ENCODE measurements at regions not wholly inside any gene's neighbourhood (a gene's known extent, or its start where the extent isn't known, plus 50 kb on each side); places are given as distances from the start of the nearest gene placed in this dataset.

GRCh38 chr6:106005013-106005412 lies 81.1 kb upstream of the PRDM1 start:
- Mint-ChIP-seq H3K4me3 (no peak overlapping the region), H3K9me3 (ENCODE audit: insufficient read depth) (no peaks in the 10 kb centered on the region), H3K27ac (no peak overlapping the region), H3K4me1 (no peaks in the 10 kb centered on the region), H3K27me3 (peaks cover 39% of the 10 kb centered on the region)
- Histone ChIP-seq H2AFZ (ENCODE audit: insufficient read depth, low read depth, low read length, poor library complexity, severe bottlenecking) (no peak overlapping the region), H3K4me1 (ENCODE audit: control insufficient read depth in 2 of 2, insufficient read depth in 2 of 2, low read length in 2 of 2) (no peaks in the 10 kb centered on the region), H3K27ac (ENCODE audit: low read length in 2 of 2) (no peak overlapping the region), H3K9me3 (ENCODE audit: control extremely low read depth in 1 of 3, control insufficient read depth in 2 of 3, insufficient read depth in 1 of 3, low read length in 2 of 3) (no peaks in the 10 kb centered on the region), H3K36me3 (replicated peaks in 1 of 2; ENCODE audit: control extremely low read depth in 1 of 2, control insufficient read depth in 1 of 2, extremely low read depth in 1 of 2, insufficient read depth in 2 of 2, low read length in 1 of 2) (no peaks in the 10 kb centered on the region), H3K27me3 (replicated peaks in 1 of 4; ENCODE audit: control extremely low read depth in 1 of 4, control insufficient read depth in 3 of 4, insufficient read depth in 4 of 4, low read length in 3 of 4) (peaks cover 0 to 16% (median 2%) of the 10 kb centered on the region in 4 experiments), H3K9ac (ENCODE audit: low read length) (no peak overlapping the region), H4K20me1 (ENCODE audit: control insufficient read depth, insufficient read depth, low read length, poor library complexity, severe bottlenecking) (no peaks in the 10 kb centered on the region), H3K4me3 (ENCODE audit: control extremely low read depth in 1 of 5, extremely low read depth in 1 of 5, insufficient read depth in 1 of 5, low read depth in 2 of 5, low read length in 4 of 5) (no peak overlapping the region), H3K4me2 (replicated peaks; ENCODE audit: low read depth, low read length, poor library complexity, severe bottlenecking) (no peak overlapping the region), H3K79me2 (ENCODE audit: control insufficient read depth, insufficient read depth, low read length) (no peaks in the 10 kb centered on the region)
- WGBS (ENCODE audit: insufficient coverage) = no CpG with 5 or more reads among the region's 1 CpG
- ATAC-seq (ENCODE audit: low read depth) = no peak
- POLR2A ChIA-PET = no interaction called here
- CTCF ChIA-PET = interaction anchor here (0.9 kb wide), 1 partner anchor 13 kb away, joined by 3 read pairs; no protein-coding TSS in a partner anchor
- intact Hi-C loops (cut with micrococcal nuclease) = no loop called here
- DNase-seq = no peak
- TF ChIP-seq EZH2 (IDR thresholded peaks at IDR 0.05; ENCODE audit: borderline replicate concordance, insufficient read depth, low read depth, low read length, poor library complexity, severe bottlenecking) (no peak), CTCF (IDR thresholded peaks at IDR 0.05) (no peak)

DNA sequence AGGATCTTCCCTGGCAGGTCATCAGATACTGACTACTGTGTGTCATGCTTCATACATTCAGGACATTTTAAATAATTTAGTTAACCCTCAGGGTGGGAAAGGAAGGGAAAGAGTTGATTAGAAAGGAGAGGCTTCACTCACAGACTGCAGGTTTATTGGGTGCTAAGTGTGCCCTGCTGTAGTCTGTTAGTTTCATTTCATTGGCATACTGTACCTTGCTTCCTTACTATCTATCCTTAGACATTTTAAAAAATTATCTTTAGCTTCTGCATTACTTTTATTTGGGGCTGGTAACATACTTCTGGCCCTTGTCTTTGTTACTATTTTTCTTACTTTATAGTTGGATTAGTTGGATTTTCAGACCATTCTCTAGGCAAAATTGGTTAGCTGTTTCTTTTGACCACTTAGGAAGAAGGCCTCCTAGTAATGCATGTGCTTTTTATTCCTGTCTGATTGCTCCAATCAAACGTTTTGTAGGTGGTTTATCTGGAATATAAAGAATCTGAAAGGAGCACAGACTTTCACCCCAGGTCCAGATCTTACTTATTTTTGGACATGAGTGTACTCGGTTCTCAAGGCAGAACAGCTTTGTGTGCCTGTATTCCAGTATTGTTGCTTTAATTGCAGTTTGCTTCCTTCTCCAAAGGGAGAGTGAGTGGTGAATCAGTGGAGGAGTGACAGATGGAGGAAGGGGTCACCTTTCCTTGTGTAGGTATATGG lies 82.7 kb upstream of the PRDM1 start:
- H4K20me1 ChIP-seq (ENCODE audit: control insufficient read depth, insufficient read depth, low read length, poor library complexity, severe bottlenecking) = no peaks in the 10 kb centered on the region
- H3K4me2 ChIP-seq (replicated peaks; ENCODE audit: low read depth, low read length, poor library complexity, severe bottlenecking) = no peak overlapping the region
- ChIA-PET CTCF (interaction anchor here (1.4 kb wide), 1 partner anchor 9 kb away, joined by 6 read pairs; no protein-coding TSS in a partner anchor), POLR2A (interaction anchor here (0.6 kb wide), 1 partner anchor 16 kb away, joined by 5 read pairs; no protein-coding TSS in a partner anchor)
- H3K4me3 Mint-ChIP-seq = no peak overlapping the region
- H2AFZ ChIP-seq (ENCODE audit: insufficient read depth, low read depth, low read length, poor library complexity, severe bottlenecking) = no peak overlapping the region
- no peak overlapping the region for H3K27ac ChIP-seq (ENCODE audit: low read length in 2 of 2)
- no peak for TF ChIP-seq CTCF (IDR thresholded peaks at IDR 0.05)
- no peak for TF ChIP-seq EZH2 (IDR thresholded peaks at IDR 0.05; ENCODE audit: borderline replicate concordance, insufficient read depth, low read depth, low read length, poor library complexity, severe bottlenecking)
- H3K27me3 Mint-ChIP-seq = peaks cover 43% of the 10 kb centered on the region
- intact Hi-C loops (cut with micrococcal nuclease) = no loop called here
- H3K4me1 ChIP-seq (ENCODE audit: control insufficient read depth in 2 of 2, insufficient read depth in 2 of 2, low read length in 2 of 2) = no peaks in the 10 kb centered on the region
- H3K9ac ChIP-seq (ENCODE audit: low read length) = no peak overlapping the region
- no peak for DNase-seq
- H3K36me3 ChIP-seq (replicated peaks in 1 of 2; ENCODE audit: control extremely low read depth in 1 of 2, control insufficient read depth in 1 of 2, extremely low read depth in 1 of 2, insufficient read depth in 2 of 2, low read length in 1 of 2) = no peaks in the 10 kb centered on the region
- no peak overlapping the region for H3K4me3 ChIP-seq (ENCODE audit: control extremely low read depth in 1 of 5, extremely low read depth in 1 of 5, insufficient read depth in 1 of 5, low read depth in 2 of 5, low read length in 4 of 5)
- H3K4me1 Mint-ChIP-seq = no peaks in the 10 kb centered on the region
- no peaks in the 10 kb centered on the region for H3K9me3 Mint-ChIP-seq (ENCODE audit: insufficient read depth)
- H3K9me3 ChIP-seq (ENCODE audit: control extremely low read depth in 1 of 3, control insufficient read depth in 2 of 3, insufficient read depth in 1 of 3, low read length in 2 of 3) = no peaks in the 10 kb centered on the region
- H3K27me3 ChIP-seq (replicated peaks in 1 of 4; ENCODE audit: control extremely low read depth in 1 of 4, control insufficient read depth in 3 of 4, insufficient read depth in 4 of 4, low read length in 3 of 4) = peaks cover 0 to 20% (median 9%) of the 10 kb centered on the region in 4 experiments
- H3K27ac Mint-ChIP-seq = no peak overlapping the region
- no peaks in the 10 kb centered on the region for H3K79me2 ChIP-seq (ENCODE audit: control insufficient read depth, insufficient read depth, low read length)
- no CpG with 5 or more reads among the region's 2 CpGs for WGBS (ENCODE audit: insufficient coverage)
- ATAC-seq (ENCODE audit: low read depth) = no peak
